DOHH2 (cell line): ENCODE measurements at regions not wholly inside any gene's neighbourhood (a gene's known extent, or its start where the extent isn't known, plus 50 kb on each side); places are given as distances from the start of the nearest gene placed in this dataset.

Experiments
- CTCF ChIP-seq: fragments of 200-600 bp; sonication (generic); IDR thresholded peaks from one replicate; pipeline ENCODE4 v1.5.1; 2014; ENCODE audit warnings: antibody characterized with exemption, mild to moderate bottlenecking, low read depth, low read length; ENCODE audit not compliant: poor library complexity, severe bottlenecking
- EZH2phosphoT487 ChIP-seq: fragments of 200-600 bp; sonication (generic); IDR thresholded peaks from 2 replicates; pipeline ENCODE4 v1.6.1; 2017; ENCODE audit warnings: borderline replicate concordance, mild to moderate bottlenecking, antibody characterized with exemption, low read length, moderate library complexity, mixed read lengths

- TF ChIP-seq CTCF (no peak), EZH2phosphoT487 (no peak)
These were observed 98.4 kb downstream of the SNRPN start for GRCh38 chr15:25053000-25053815.
